HepG2 (cell line): ENCODE measurements at regions not wholly inside any gene's neighbourhood (a gene's known extent, or its start where the extent isn't known, plus 50 kb on each side); places are given as distances from the start of the nearest gene placed in this dataset.

Experiments used
- ATAC-seq: fragments of 200-7000 bp; cut with Tn5 transposase; 3 replicates; pipeline ENCODE4 v1.9.1; 2020; ENCODE audit warnings: mild to moderate bottlenecking, moderate library complexity
- BruUV-seq: library from RNA; stranded (reverse); fragments of 400-500 nt; replicated peaks from 2 replicates; lab custom pipeline; 2021; lab: Mats Ljungman, UMichigan
- CTCF ChIA-PET: fragments of 300-600 bp; formaldehyde crosslinking; extraction: SDS; loops from one replicate; lab custom pipeline; 2021; ENCODE audit warnings: low total read pairs, inconsistent platforms, low intra/inter-chr PET ratio; lab: Yijun Ruan, JAX
- POLR2A ChIA-PET: fragments of 350-600 bp; sonication (Branson Sonifier 250); formaldehyde crosslinking; loops from one replicate; lab custom pipeline; 2020; ENCODE audit warnings: antibody characterized with exemption, inconsistent platforms; lab: Yijun Ruan, JAX
- DNase-seq: peaks from one replicate; pipeline ENCODE4 v3.0.0-alpha.2; 2015; ENCODE audit warnings: low spot score
- FAIRE-seq: peaks from 3 replicates; lab custom pipeline; 2011; peaks lifted over from hg19 to GRCh38; lab: Jason Lieb, UNC
- H2AFZ ChIP-seq: one replicate; pipeline ENCODE4 v1.6.1; 2011; ENCODE audit warnings: low read length, inconsistent platforms
- H3K27ac ChIP-seq: fragments of 300-600 bp; 3 replicates; pipeline ENCODE4 v1.8.0; 2011; ENCODE audit warnings: mixed run types, mild to moderate bottlenecking, mixed read lengths, low read length, inconsistent platforms; ENCODE audit not compliant: insufficient read depth; ENCODE audit errors: extremely low read length
- H3K27me3 ChIP-seq, 2 experiments: fragments of 200-600 bp in 1 of 2; 2 replicates in 1 of 2; 3 replicates in 1 of 2; pipeline versions ENCODE4 v1.6.0 to v1.8.0; 2011; ENCODE audit warnings: low read length in 2 of 2, mild to moderate bottlenecking in 2 of 2, moderate library complexity in 2 of 2, inconsistent platforms in 1 of 2; ENCODE audit not compliant: insufficient read depth in 2 of 2, control insufficient read depth in 1 of 2
- H3K36me3 ChIP-seq, 2 experiments: fragments of 200-600 bp in 1 of 2; replicated peaks in 1 of 2; 2 replicates in 1 of 2; 3 replicates in 1 of 2; pipeline versions ENCODE4 v1.5.1 to v1.8.0; 2011; ENCODE audit warnings: low read length in 2 of 2, inconsistent platforms in 1 of 2; ENCODE audit not compliant: insufficient read depth in 2 of 2, control insufficient read depth in 1 of 2
- H3K4me1 ChIP-seq: 2 replicates; pipeline ENCODE4 v1.5.1; 2012; ENCODE audit warnings: low read length, inconsistent platforms; ENCODE audit not compliant: insufficient read depth
- H3K4me2 ChIP-seq: 2 replicates; pipeline ENCODE4 v1.6.0; 2011; ENCODE audit warnings: low read depth, low read length, inconsistent platforms
- H3K4me3 ChIP-seq, 3 experiments: fragments of 200-600 bp in 1 of 3; sonication (generic), shearing (Covaris generic) in 1 of 3; replicated peaks in 1 of 3; 2 replicates each; pipeline ENCODE4 v1.5.1; 2011 to 2016; ENCODE audit warnings: low read length in 3 of 3, inconsistent platforms in 2 of 3, low read depth in 2 of 3, mild to moderate bottlenecking in 2 of 3, control low read depth in 1 of 3, mixed read lengths in 1 of 3; ENCODE audit not compliant: insufficient read depth in 1 of 3
- H3K79me2 ChIP-seq: one replicate; pipeline ENCODE4 v1.6.1; 2011; ENCODE audit warnings: low read length, inconsistent platforms; ENCODE audit not compliant: insufficient read depth
- H3K9ac ChIP-seq: 2 replicates; pipeline ENCODE4 v1.6.0; 2011; ENCODE audit warnings: mild to moderate bottlenecking, low read depth, low read length, inconsistent platforms; ENCODE audit not compliant: insufficient read depth
- H3K9me3 ChIP-seq: 2 replicates; pipeline ENCODE4 v1.5.1; 2012; ENCODE audit warnings: mild to moderate bottlenecking, low read length
- H4K20me1 ChIP-seq: 2 replicates; pipeline ENCODE4 v1.6.0; 2011; ENCODE audit warnings: inconsistent platforms, mild to moderate bottlenecking, low read length, moderate library complexity; ENCODE audit not compliant: insufficient read depth
- GRHL1 ChIP-seq: sonication (generic); formaldehyde crosslinking; conservative IDR thresholded peaks from 2 replicates; pipeline ENCODE4 v1.8.0; 2022; ENCODE audit warnings: missing genetic modification reagents
- NCOA5 ChIP-seq: sonication (generic); formaldehyde crosslinking; IDR thresholded peaks from 2 replicates; pipeline ENCODE4 v1.4.0; 2020; ENCODE audit warnings: missing genetic modification reagents
- NR1H2 ChIP-seq: sonication (generic); formaldehyde crosslinking; IDR thresholded peaks from 2 replicates; pipeline ENCODE4 v1.8.1; 2022; ENCODE audit warnings: low read depth, missing genetic modification reagents, borderline replicate concordance
- RFX5 ChIP-seq: IDR thresholded peaks from 2 replicates; pipeline ENCODE4 v1.6.1; 2011; ENCODE audit warnings: low read depth, low read length, improper control_type of control experiment
- TIGD3 ChIP-seq: sonication (generic); formaldehyde crosslinking; IDR thresholded peaks from 2 replicates; pipeline ENCODE4 v1.5.1; 2020; ENCODE audit warnings: mild to moderate bottlenecking, missing genetic modification reagents, borderline replicate concordance
- ZFP37 ChIP-seq: sonication (generic); formaldehyde crosslinking; IDR thresholded peaks from 2 replicates; pipeline ENCODE4 v1.4.0; 2020; ENCODE audit warnings: missing genetic modification reagents, borderline replicate concordance
- ZNF136 ChIP-seq: sonication (generic); formaldehyde crosslinking; IDR thresholded peaks from 2 replicates; pipeline ENCODE4 v1.8.1; 2022; ENCODE audit warnings: low read depth, mild to moderate bottlenecking, moderate library complexity, missing genetic modification reagents
- ZNF703 ChIP-seq: sonication (generic); formaldehyde crosslinking; IDR thresholded peaks from 2 replicates; pipeline ENCODE4 v1.5.1; 2020; ENCODE audit warnings: missing genetic modification reagents, mild to moderate bottlenecking, moderate library complexity, borderline replicate concordance
- WGBS: methylation state at CpG from one replicate; pipeline ENCODE4 v1.1.6; 2017; ENCODE audit warnings: low lambda C conversion rate; 5-methylcytosine and 5-hydroxymethylcytosine counted together
- in situ Hi-C: cut with HindIII; loops from 2 replicates; pipeline ENCODE4 v1.10.0; 2017; ENCODE audit warnings: low pct_unique_long_range_greater_than_20kb; ENCODE audit not compliant: extremely low pct_ligation_motif_present
- intact Hi-C: fragments of 100-400 bp; cut with micrococcal nuclease; formaldehyde crosslinking; loops from one replicate; pipeline ENCODE4 v1.10.0; 2022; ENCODE audit not compliant: unreplicated experiment

GRCh38 chr22:12613199-12613598, 2914.8 kb upstream of the OR11H1 start:
- TF ChIP-seq RFX5 = peak; percentile 26; the same call in 1 of the 2 replicates
- no peak for TF ChIP-seq GRHL1 (CRISPR knock-in tag)
- TF ChIP-seq ZFP37 (CRISPR knock-in tag) = no peak
- TF ChIP-seq NCOA5 (CRISPR knock-in tag) = no peak
- TF ChIP-seq ZNF136 = no peak
- TF ChIP-seq TIGD3 (CRISPR knock-in tag) = no peak
- TF ChIP-seq ZNF703 (CRISPR knock-in tag) = no peak
- no peak for TF ChIP-seq NR1H2 (CRISPR knock-in tag)
- CTCF ChIA-PET = no interaction called here

More at GRCh38 chr22:12613199-12613598, 2914.8 kb upstream of the OR11H1 start:
- peaks cover 18% of the 10 kb centered on the region for H3K9me3 ChIP-seq
- no peak overlapping the region for H3K9ac ChIP-seq
- FAIRE-seq = no peak
- no peaks in the 10 kb centered on the region for H4K20me1 ChIP-seq
- DNase-seq = no peak
- H3K4me2 ChIP-seq = no peak overlapping the region
- H3K27me3 ChIP-seq = no peaks in the 10 kb centered on the region
- no peak overlapping the region for H3K4me3 ChIP-seq
- intact Hi-C loops = no loop called here
- POLR2A ChIA-PET = no interaction called here
- H2AFZ ChIP-seq = no peak overlapping the region
- no TSS peak for BruUV-seq
- no peak for ATAC-seq
- no peak overlapping the region for H3K27ac ChIP-seq
- H3K4me1 ChIP-seq = no peaks in the 10 kb centered on the region
- H3K36me3 ChIP-seq = no peaks in the 10 kb centered on the region
- peaks cover 2% of the 10 kb centered on the region for H3K79me2 ChIP-seq
- in situ Hi-C loops = no loop called here
- 36% methylated on average over 3 of the region's 3 CpGs for WGBS
